ENCODE measurements at regions not wholly inside any gene's neighbourhood (a gene's known extent, or its start where the extent isn't known, plus 50 kb on each side); places are given as distances from the start of the nearest gene placed in this dataset.

DNA sequence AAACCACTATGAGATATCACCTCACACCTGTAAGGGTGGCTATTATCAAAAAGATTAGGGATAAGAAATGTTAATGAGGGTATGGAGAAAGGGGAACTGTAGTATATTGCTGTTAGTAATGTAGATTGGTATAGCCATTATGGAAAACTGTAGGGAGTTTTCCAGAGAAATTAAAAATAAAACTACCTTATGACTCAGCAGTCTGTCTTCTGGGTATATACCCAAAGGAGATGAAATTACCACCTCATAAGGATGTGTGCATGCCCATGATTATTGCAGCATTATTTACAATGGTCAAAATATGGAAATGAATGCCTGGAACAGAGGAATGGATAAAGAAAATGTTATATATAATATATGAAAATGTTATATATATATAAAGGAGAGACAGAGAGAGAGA, 303.8 kb downstream of the METTL15 start:
- Histone ChIP-seq H3K9ac (ENCODE audit: insufficient read depth in 1 of 2, low read length in 2 of 2) (no peak overlapping the region), H3K27ac (ENCODE audit: low read depth in 1 of 2, low read length in 1 of 2) (no peak overlapping the region), H3K36me3 (ENCODE audit: control insufficient read depth in 4 of 4, insufficient read depth in 4 of 4, low read length in 4 of 4) (no peaks in the 10 kb centered on the region), H3K27me3 (ENCODE audit: control insufficient read depth in 3 of 3, insufficient read depth in 3 of 3, low read length in 2 of 3) (no peaks in the 10 kb centered on the region), H3K4me3 (no peak overlapping the region), H3K9me3 (ENCODE audit: control insufficient read depth in 4 of 4, insufficient read depth in 3 of 4, low read length in 3 of 4) (peaks cover 0 to 2% (median 0%) of the 10 kb centered on the region in 4 donors), H3K4me1 (ENCODE audit: control insufficient read depth in 5 of 5, insufficient read depth in 5 of 5, low read length in 5 of 5) (no peaks in the 10 kb centered on the region)
- TF ChIP-seq, protein P1, sequence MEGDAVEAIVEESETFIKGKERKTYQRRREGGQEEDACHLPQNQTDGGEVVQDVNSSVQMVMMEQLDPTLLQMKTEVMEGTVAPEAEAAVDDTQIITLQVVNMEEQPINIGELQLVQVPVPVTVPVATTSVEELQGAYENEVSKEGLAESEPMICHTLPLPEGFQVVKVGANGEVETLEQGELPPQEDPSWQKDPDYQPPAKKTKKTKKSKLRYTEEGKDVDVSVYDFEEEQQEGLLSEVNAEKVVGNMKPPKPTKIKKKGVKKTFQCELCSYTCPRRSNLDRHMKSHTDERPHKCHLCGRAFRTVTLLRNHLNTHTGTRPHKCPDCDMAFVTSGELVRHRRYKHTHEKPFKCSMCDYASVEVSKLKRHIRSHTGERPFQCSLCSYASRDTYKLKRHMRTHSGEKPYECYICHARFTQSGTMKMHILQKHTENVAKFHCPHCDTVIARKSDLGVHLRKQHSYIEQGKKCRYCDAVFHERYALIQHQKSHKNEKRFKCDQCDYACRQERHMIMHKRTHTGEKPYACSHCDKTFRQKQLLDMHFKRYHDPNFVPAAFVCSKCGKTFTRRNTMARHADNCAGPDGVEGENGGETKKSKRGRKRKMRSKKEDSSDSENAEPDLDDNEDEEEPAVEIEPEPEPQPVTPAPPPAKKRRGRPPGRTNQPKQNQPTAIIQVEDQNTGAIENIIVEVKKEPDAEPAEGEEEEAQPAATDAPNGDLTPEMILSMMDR (IDR thresholded peaks at IDR 0.05; ENCODE audit: control extremely low read depth, extremely low read depth), result no peak
- DNase-seq (no peak), ATAC-seq (ENCODE audit: insufficient read depth, low FRiP score) (no peak)

DNA sequence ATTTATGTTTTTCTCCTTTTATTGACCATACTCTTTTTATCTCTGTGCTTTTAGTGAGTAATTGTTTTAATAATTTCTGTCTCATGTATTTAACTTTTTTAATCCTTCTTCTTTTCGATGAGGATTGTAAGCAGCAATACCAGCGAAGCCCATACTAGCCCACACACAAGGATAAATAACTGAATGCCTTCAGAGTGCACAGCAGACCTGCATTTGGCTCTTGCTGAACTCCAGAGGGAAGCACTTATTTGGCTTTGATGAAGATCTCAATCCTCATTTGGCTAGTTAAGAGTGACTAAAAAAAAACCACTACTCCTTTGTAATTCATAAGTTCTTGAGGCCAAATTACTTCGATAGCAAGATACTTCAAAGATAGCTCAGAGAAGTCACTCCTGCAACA, 293.3 kb downstream of the METTL15 start:
- no peaks in the 10 kb centered on the region for H3K27me3 ChIP-seq (ENCODE audit: control insufficient read depth in 3 of 3, insufficient read depth in 3 of 3, low read length in 2 of 3)
- no peak for ATAC-seq (ENCODE audit: insufficient read depth, low FRiP score)
- no peak overlapping the region for H3K4me3 ChIP-seq
- DNase-seq, result no peak
- H3K9ac ChIP-seq (ENCODE audit: insufficient read depth in 1 of 2, low read length in 2 of 2), result no peak overlapping the region
- 89 to 91% methylated on average over 3 of the region's 3 CpGs for WGBS, 2 donors
- peaks cover 0 to 3% (median 0%) of the 10 kb centered on the region in 5 donors for H3K4me1 ChIP-seq (ENCODE audit: control insufficient read depth in 5 of 5, insufficient read depth in 5 of 5, low read length in 5 of 5)
- no peaks in the 10 kb centered on the region for H3K9me3 ChIP-seq (ENCODE audit: control insufficient read depth in 4 of 4, insufficient read depth in 3 of 4, low read length in 3 of 4)
- H3K27ac ChIP-seq (ENCODE audit: low read depth in 1 of 2, low read length in 1 of 2), result no peak overlapping the region
- H3K36me3 ChIP-seq (ENCODE audit: control insufficient read depth in 4 of 4, insufficient read depth in 4 of 4, low read length in 4 of 4), result no peaks in the 10 kb centered on the region
- TF ChIP-seq, protein P1 (IDR thresholded peaks at IDR 0.05; ENCODE audit: control extremely low read depth, extremely low read depth), result no peak

DNA sequence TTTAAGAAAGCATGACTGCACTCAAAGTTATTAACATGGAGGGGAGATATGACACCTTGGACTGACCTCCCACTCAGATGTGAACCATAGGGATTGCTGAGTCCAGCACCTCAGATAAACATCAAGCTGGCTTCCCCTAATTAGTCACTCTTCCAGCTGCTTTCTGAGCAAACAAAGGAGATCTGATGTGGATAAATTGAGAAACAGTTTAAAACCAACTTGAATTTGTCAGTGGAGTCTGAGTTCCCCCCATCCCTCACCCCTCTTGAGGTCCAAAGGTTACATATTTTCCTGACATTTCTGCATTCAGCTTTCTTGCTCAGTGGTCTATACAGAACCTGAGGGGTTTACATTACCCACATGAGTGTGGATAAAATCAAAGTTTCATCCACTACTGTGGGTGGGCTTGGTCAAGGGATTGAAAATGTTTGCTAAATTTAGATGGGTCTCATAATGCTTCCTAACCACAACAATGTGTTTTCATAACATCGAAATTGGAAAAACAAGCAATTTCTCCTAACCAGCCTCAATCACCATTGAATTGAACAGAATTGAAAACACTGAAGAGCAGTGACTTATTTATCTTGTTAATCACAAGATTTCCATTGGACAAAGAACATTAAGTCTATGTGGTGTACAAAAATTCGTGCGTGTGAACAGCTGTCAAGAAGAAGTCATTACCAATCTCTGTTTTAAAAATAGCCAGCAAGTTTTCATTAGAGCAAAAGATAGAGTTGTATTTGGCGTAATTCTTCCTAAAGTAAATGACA, 292.3 kb downstream of the METTL15 start:
- Histone ChIP-seq H3K36me3 (ENCODE audit: control insufficient read depth in 4 of 4, insufficient read depth in 4 of 4, low read length in 4 of 4) (no peaks in the 10 kb centered on the region), H3K27ac (ENCODE audit: low read depth in 1 of 2, low read length in 1 of 2) (no peak overlapping the region), H3K4me1 (ENCODE audit: control insufficient read depth in 5 of 5, insufficient read depth in 5 of 5, low read length in 5 of 5) (peaks cover 0 to 3% (median 0%) of the 10 kb centered on the region in 5 donors), H3K4me3 (no peak overlapping the region), H3K27me3 (ENCODE audit: control insufficient read depth in 3 of 3, insufficient read depth in 3 of 3, low read length in 2 of 3) (no peaks in the 10 kb centered on the region), H3K9me3 (ENCODE audit: control insufficient read depth in 4 of 4, insufficient read depth in 3 of 4, low read length in 3 of 4) (no peaks in the 10 kb centered on the region), H3K9ac (ENCODE audit: insufficient read depth in 1 of 2, low read length in 2 of 2) (no peak overlapping the region)
- DNase-seq (no peak), ATAC-seq (ENCODE audit: insufficient read depth, low FRiP score) (no peak)
- TF ChIP-seq, protein P1 (IDR thresholded peaks at IDR 0.05; ENCODE audit: control extremely low read depth, extremely low read depth), result no peak
- WGBS, 2 donors, result 78 to 79% methylated on average over 4 of the region's 4 CpGs

DNA sequence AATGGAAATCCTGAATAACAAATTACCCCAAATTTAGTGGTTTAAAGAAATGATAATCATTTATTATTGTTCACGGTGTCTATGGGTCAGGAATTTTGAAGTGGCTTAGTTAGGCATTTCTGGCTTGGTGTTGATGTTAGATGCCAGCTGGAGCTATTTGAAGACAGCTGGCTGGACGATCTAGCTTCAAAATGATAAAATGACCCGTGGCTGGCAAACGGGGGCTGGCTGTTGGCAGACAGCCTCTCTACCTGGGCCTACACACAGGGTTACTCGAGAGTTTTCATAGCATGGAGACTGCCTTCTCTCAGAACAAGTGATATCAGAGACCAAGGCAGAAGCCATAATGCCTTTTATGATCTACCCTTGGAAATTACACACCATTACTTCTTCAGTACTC, 285.2 kb downstream of the METTL15 start:
- no peak overlapping the region for H3K9ac ChIP-seq (ENCODE audit: insufficient read depth in 1 of 2, low read length in 2 of 2)
- H3K27ac ChIP-seq (ENCODE audit: low read depth in 1 of 2, low read length in 1 of 2), result no peak overlapping the region
- no peak overlapping the region for H3K4me3 ChIP-seq
- H3K4me1 ChIP-seq (ENCODE audit: control insufficient read depth in 5 of 5, insufficient read depth in 5 of 5, low read length in 5 of 5), result no peaks in the 10 kb centered on the region
- no peaks in the 10 kb centered on the region for H3K36me3 ChIP-seq (ENCODE audit: control insufficient read depth in 4 of 4, insufficient read depth in 4 of 4, low read length in 4 of 4)
- DNase-seq (no peak), ATAC-seq (ENCODE audit: insufficient read depth, low FRiP score) (no peak)
- WGBS, 2 donors, result 64 to 81% methylated on average over 5 of the region's 5 CpGs
- TF ChIP-seq, protein P1 (IDR thresholded peaks at IDR 0.05; ENCODE audit: control extremely low read depth, extremely low read depth), result no peak
- no peaks in the 10 kb centered on the region for H3K9me3 ChIP-seq (ENCODE audit: control insufficient read depth in 4 of 4, insufficient read depth in 3 of 4, low read length in 3 of 4)
- H3K27me3 ChIP-seq (ENCODE audit: control insufficient read depth in 3 of 3, insufficient read depth in 3 of 3, low read length in 2 of 3), result no peaks in the 10 kb centered on the region

All from lung (tissue), 11 donors.